ENCODE measurements at regions not wholly inside any gene's neighbourhood (a gene's known extent, or its start where the extent isn't known, plus 50 kb on each side); places are given as distances from the start of the nearest gene placed in this dataset.

- TF ChIP-seq SP1 (IDR thresholded peaks at IDR 0.05) (no peak), FOXK2 (IDR thresholded peaks at IDR 0.05) (no peak), FOXM1 (IDR thresholded peaks at IDR 0.05; ENCODE audit: borderline replicate concordance) (no peak), ZNF384 (IDR thresholded peaks at IDR 0.05) (no peak), NFRKB (IDR thresholded peaks at IDR 0.05) (no peak)
Measured at GRCh38 chr16:82341146-82341669, 171.2 kb upstream of the MPHOSPH6 start.

Data from HEK293T (cell line).